Panc1 (cell line): ENCODE measurements at regions not wholly inside any gene's neighbourhood (a gene's known extent, or its start where the extent isn't known, plus 50 kb on each side); places are given as distances from the start of the nearest gene placed in this dataset.

Experiments
- ATAC-seq: fragments of 200-7000 bp; cut with Tn5 transposase; 2 replicates; pipeline ENCODE4 v1.9.1; 2020; ENCODE audit warnings: mild to moderate bottlenecking, moderate library complexity
- BruUV-seq: library from RNA; stranded (reverse); fragments of 400-500 nt; replicated peaks from 2 replicates; lab custom pipeline; 2021; lab: Mats Ljungman, UMichigan
- CTCF ChIA-PET: fragments of 300-600 bp; sonication (Branson Sonifier 250); formaldehyde crosslinking; loops from one replicate; lab custom pipeline; 2022; ENCODE audit warnings: antibody characterized with exemption; lab: Charles Lee
- POLR2A ChIA-PET: fragments of 300-600 bp; sonication (Branson Sonifier 250); formaldehyde crosslinking; loops from one replicate; lab custom pipeline; 2022; ENCODE audit warnings: antibody characterized with exemption; lab: Charles Lee
- DNase-seq: peaks from one replicate; pipeline ENCODE4 v3.0.0-alpha.2; 2010; ENCODE audit warnings: low read depth, low spot score
- H3K27ac ChIP-seq: 2 replicates; pipeline ENCODE4 v1.5.1; 2011; ENCODE audit warnings: mild to moderate bottlenecking, low read length, inconsistent platforms
- H3K27me3 ChIP-seq: fragments of 200-500 bp; sonication (Bioruptor generic); 2 replicates; pipeline ENCODE4 v1.6.0; 2014; ENCODE audit warnings: low read length, inconsistent platforms; ENCODE audit not compliant: control insufficient read depth, insufficient read depth
- H3K36me3 ChIP-seq: fragments of 200-500 bp; sonication (Bioruptor generic); 2 replicates; pipeline ENCODE4 v1.5.1; 2014; ENCODE audit warnings: inconsistent platforms, mild to moderate bottlenecking, low read length, moderate library complexity; ENCODE audit not compliant: control insufficient read depth, insufficient read depth
- H3K4me1 ChIP-seq: 2 replicates; pipeline ENCODE4 v1.5.1; 2011; ENCODE audit warnings: inconsistent platforms, mild to moderate bottlenecking, low read length, moderate library complexity; ENCODE audit not compliant: control insufficient read depth, insufficient read depth
- H3K4me3 ChIP-seq, 2 experiments: 2 replicates each; pipeline ENCODE4 v1.5.1; 2011 to 2012; ENCODE audit warnings: low read depth in 2 of 2, low read length in 2 of 2, mild to moderate bottlenecking in 2 of 2, inconsistent platforms in 1 of 2, moderate library complexity in 1 of 2
- H3K9me3 ChIP-seq: fragments of 200-500 bp; sonication (Bioruptor generic); 2 replicates; pipeline ENCODE4 v1.5.1; 2014; ENCODE audit warnings: low read depth, mild to moderate bottlenecking, inconsistent platforms, low read length, moderate library complexity; ENCODE audit not compliant: control insufficient read depth, insufficient read depth
- CTCF ChIP-seq: fragments of 450-650 bp; IDR thresholded peaks from 2 replicates; pipeline ENCODE4 v1.5.1; 2017; ENCODE audit warnings: mild to moderate bottlenecking
- POLR2AphosphoS5 ChIP-seq: IDR thresholded peaks from 2 replicates; pipeline ENCODE4 v1.6.1; 2012; ENCODE audit warnings: mild to moderate bottlenecking, low read depth, low read length, moderate library complexity
- REST ChIP-seq, 2 experiments: IDR thresholded peaks; 2 replicates each; pipeline ENCODE4 v1.6.1; 2011 to 2012; ENCODE audit warnings: low read depth in 2 of 2, control low read depth in 1 of 2, low read length in 1 of 2, mild to moderate bottlenecking in 1 of 2, moderate library complexity in 1 of 2; ENCODE audit not compliant: insufficient read depth in 1 of 2
- SIN3A ChIP-seq: IDR thresholded peaks from 2 replicates; pipeline ENCODE4 v1.6.1; 2012; ENCODE audit warnings: low read depth, mild to moderate bottlenecking, low read length, moderate library complexity, borderline replicate concordance; ENCODE audit not compliant: insufficient read depth
- TCF7L2 ChIP-seq: IDR thresholded peaks from 2 replicates; pipeline ENCODE4 v1.6.1; 2011; ENCODE audit warnings: mild to moderate bottlenecking, low read depth, low read length, inconsistent platforms
- in situ Hi-C: cut with HindIII; loops from 2 replicates; pipeline ENCODE4 v1.10.0; 2016; ENCODE audit warnings: low sequenced_read_pairs, low pct_unique_long_range_greater_than_20kb
- intact Hi-C: fragments of 100-400 bp; cut with micrococcal nuclease; formaldehyde crosslinking; loops from one replicate; pipeline ENCODE4 v1.10.0; 2022; ENCODE audit not compliant: unreplicated experiment

- H3K36me3 ChIP-seq = no peaks in the 10 kb centered on the region
- no peaks in the 10 kb centered on the region for H3K9me3 ChIP-seq
- intact Hi-C loops = no loop called here
- ChIA-PET POLR2A (no interaction called here), CTCF (no interaction called here)
- H3K27me3 ChIP-seq = no peaks in the 10 kb centered on the region
- ATAC-seq (no peak), DNase-seq (no peak)
- in situ Hi-C loops = no loop called here
- no peaks in the 10 kb centered on the region for H3K4me1 ChIP-seq
- no TSS peak for BruUV-seq
- no peak overlapping the region for H3K27ac ChIP-seq
- TF ChIP-seq TCF7L2 = no peak
- no peak for TF ChIP-seq CTCF
- no peak for TF ChIP-seq SIN3A
- TF ChIP-seq REST (IDR thresholded peaks at IDR 0.05; ENCODE audit: insufficient read depth in 1 of 2, low read depth in 2 of 2, low read length in 1 of 2) = no peak
- no peak for TF ChIP-seq POLR2AphosphoS5
- no peak overlapping the region for H3K4me3 ChIP-seq
These were observed 58.6 kb upstream of the SHISA6 start for GRCh38 chr17:11182430-11182829.

DNA sequence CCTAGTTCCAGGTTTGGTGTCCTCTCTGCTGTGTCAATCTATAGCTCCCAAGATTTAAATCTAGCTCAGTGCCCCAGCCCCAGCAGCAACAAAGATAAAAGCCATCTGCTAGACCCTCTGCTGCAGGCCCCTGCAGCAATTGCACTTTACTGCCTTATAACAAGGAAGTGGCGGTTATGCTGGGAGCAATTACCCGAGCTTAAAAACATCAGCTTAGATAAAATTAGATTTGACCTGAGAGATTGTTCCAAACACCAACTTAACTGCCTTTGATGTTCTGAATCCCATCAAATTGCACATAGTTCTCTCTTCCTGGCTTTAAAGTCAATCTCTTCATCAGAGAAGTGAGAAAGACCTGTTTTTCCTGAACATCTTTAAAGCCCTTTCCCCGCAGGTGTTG, 62.4 kb upstream of the SHISA6 start:
- intact Hi-C loops = no loop called here
- BruUV-seq = no TSS peak
- Histone ChIP-seq H3K27me3 (no peaks in the 10 kb centered on the region), H3K4me3 (no peak overlapping the region), H3K9me3 (no peaks in the 10 kb centered on the region), H3K4me1 (no peaks in the 10 kb centered on the region), H3K36me3 (no peaks in the 10 kb centered on the region), H3K27ac (no peak overlapping the region)
- no peak for ATAC-seq
- TF ChIP-seq REST (IDR thresholded peaks at IDR 0.05; ENCODE audit: insufficient read depth in 1 of 2, low read depth in 2 of 2, low read length in 1 of 2) = no peak
- no peak for TF ChIP-seq CTCF
- TF ChIP-seq TCF7L2 = no peak
- TF ChIP-seq SIN3A = no peak
- no peak for TF ChIP-seq POLR2AphosphoS5
- in situ Hi-C loops = no loop called here
- DNase-seq = no peak
- CTCF ChIA-PET = no interaction called here
- POLR2A ChIA-PET = no interaction called here
